NOMO-1 (cell line): ENCODE measurements at regions not wholly inside any gene's neighbourhood (a gene's known extent, or its start where the extent isn't known, plus 50 kb on each side); places are given as distances from the start of the nearest gene placed in this dataset.

ENCODE experiments used
- DNase-seq, 2 experiments: peaks; one replicate each; lab custom pipeline; 2025; ENCODE audit not compliant: unreplicated experiment in 2 of 2; lab: John Stamatoyannopoulos, UW

DNA sequence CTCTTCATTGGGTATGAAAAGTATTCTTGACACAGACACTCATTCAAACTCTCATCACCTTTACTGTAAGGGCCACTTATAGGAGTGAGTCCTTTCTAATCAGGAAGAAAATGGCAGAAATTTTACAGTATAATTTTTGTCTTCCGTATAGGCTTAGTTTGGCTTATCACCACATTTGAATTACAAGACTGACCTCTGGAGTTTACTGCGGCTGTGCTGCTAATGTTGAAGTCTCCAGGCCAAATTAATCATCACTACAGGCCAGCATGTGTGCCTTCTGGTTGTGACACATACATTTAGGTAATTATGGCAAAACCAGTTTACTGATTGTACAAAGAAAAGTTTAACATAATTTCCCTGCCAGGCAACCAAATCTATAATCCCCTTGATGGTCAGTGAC is 753.6 kb upstream of the GCFC2 start:
- no peak for DNase-seq

DNA sequence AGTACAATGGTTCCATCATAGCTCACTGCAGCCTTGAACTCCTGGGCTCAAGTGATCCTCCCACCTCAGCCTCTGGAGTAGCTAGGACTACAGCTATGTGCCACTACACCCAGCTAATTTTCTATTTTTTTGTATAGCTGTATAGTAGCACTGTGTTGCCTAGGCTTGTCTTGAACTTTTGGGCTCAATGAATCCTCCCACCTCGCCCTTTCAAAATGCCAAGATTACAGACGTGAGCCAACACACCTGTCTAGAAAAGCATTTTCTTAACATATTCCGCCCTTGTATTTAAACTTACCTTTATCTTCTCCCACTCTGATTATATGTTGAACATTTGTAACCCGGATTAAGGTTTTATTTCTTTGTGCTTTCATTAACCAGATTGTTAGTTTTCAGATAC is 750.7 kb upstream of the GCFC2 start:
- DNase-seq: no peak

- DNase-seq: no peak
Measured at GRCh38 chr2:76455910-76456309, 745.2 kb upstream of the GCFC2 start.

GRCh38 chr2:76450024-76450475 is 739.3 kb upstream of the GCFC2 start:
- DNase-seq: no peak

DNA sequence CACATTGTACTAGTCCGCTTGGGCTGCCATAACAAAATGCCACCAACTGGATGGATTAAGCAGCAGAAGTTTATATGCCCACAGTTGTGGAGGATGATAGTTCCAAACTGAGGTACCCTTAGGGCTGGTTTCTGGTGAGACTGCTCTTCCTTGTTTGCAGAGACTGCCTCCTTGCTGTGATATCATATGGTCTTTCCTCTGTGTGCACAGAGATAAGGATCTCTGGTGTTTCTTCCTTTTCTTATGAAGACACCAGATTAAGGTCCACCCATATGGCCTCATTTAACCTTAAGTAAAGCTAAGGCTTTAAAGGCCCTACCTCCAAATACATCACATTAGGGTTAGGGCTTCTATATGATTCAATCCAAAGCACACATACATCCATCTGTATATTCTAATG is 738.2 kb upstream of the GCFC2 start:
- DNase-seq: no peak

DNA sequence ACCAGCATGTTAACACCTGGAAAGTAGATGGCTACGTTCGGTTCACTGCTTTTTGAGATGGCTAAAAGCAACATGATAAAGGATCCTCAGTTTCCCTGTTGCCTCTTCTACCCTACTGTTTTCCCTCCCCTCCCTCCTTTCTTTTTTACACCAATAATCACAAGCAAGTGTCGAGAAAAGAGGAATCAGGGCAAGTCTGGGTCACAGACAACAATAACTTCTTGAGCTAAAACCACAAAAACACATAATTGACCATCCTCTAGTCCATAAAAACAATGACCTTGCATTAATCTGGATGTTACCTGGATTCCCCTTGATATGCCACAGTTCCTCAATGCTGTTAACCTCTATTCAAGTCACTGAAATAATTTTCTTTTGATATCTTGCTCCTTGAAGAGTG is 736.6 kb upstream of the GCFC2 start:
- DNase-seq: no peak

GRCh38 chr2:76446872-76447271 is 736.2 kb upstream of the GCFC2 start:
- DNase-seq: no peak

DNA sequence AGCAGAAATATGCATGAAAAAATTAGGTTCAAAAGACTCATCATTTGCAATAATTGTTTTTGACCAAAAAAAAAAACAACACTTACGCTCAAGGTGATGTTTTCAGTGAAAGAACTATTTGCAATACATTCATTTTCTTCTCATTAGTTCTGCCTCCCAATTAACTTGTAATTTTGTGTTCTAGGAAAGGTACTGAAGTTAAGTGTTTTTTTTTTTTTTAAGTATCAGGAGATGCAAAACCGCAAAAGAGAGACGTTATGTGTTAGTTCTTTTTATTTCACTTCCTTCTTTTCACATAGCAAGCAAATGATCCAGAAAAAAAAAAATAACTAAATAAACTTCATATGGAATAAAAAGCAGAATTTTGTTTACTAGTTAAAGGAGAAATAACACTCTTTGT is 735.2 kb upstream of the GCFC2 start:
- DNase-seq: peak in 1 of 2 experiments; percentile 38

DNA sequence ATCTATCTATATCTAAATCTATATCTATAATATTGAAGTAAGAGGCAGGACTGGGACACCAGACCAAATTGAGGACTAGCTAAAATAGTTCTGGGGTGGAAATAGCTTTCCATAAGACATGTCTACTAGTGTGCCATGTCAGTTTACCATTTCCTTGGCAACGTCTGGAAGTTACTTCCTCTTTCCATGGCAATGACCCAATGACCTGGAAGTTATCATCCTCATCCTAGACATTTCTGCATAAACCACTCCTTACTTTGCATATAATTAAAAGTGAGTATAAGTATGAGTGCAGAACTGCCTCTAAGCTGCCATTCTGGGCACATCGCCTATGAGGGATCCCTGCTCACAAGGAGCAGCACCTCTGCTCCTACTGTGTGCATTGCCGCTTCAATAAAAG is 734.0 kb upstream of the GCFC2 start:
- DNase-seq: no peak

- DNase-seq: no peak
Measured at GRCh38 chr2:76437564-76437963, 726.8 kb upstream of the GCFC2 start.

DNA sequence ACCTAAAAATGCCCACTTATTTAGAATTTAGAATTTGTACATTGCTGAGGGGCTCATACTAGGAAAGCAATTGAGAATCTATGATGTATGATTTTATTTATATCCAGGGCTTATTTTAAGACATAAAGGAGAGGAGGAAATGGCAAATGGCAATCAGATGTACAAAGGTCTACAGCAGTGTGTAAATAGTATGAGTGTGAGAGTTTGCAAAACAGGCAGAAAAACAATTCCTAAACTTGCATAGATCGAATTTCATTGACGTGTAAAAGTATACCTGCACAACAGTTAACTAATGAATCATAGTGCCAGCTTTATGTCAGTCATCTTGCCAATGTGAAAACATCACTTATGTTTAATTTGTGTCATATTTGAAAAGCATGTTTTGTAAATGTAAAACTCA is 718.7 kb upstream of the GCFC2 start:
- no peak for DNase-seq

DNA sequence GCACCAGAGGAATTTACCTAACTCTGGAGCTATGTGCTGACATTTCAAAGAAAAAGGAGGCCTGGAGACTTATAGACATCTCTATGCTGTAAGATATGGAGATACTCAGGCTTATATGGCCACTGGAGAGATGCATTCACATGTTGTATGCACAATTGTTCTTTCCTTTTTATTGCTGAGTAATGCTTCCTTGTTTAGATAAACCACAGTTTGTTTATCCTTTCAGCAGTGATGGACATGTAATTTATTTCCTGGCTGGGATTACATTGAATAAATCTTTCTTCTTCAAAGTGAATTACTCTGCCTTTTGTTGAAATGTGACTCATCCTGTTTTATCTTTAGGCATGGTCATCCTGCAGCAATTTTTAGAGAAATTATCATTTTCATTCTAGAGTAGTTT is 716.7 kb upstream of the GCFC2 start:
- DNase-seq: no peak

GRCh38 chr2:76415821-76416220 is 705.1 kb upstream of the GCFC2 start:
- peak; percentile 24 to 73 for DNase-seq

GRCh38 chr2:76413436-76413835 is 702.7 kb upstream of the GCFC2 start:
- no peak for DNase-seq

DNA sequence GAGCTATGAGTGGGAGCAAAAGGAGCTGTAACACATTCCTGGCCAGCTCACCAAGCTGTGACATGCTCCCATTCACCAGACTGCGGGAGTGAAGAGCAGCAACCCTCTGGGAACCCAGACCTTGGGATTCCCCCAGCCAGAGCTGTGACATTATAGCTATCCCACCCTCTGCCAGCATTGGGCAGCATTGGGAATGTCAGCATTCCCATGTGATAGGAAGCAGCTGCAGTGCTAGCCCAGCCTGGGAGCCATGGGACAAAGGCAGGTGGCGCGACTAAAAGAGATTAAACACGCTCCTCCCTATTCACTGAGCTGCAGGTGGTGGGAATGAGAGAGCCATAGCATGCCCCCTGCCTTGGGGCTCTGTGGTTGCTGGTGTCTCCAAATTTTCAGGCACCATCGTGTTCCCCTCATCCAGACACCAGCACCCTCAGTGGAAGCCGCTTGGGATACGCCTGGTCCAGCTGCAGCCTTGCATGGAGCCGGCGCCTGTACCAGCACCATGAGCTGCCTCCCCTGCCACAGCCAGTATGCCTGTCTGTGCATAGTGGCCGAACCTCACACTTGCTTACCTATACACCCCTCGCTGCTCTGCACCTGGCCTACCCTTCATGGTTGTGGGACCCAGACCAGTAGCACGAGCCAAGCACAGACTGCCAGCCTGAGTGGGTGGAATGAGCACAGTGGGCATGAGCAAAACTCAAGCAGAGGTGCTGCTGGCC is 695.6 kb upstream of the GCFC2 start:
- no peak for DNase-seq

DNA sequence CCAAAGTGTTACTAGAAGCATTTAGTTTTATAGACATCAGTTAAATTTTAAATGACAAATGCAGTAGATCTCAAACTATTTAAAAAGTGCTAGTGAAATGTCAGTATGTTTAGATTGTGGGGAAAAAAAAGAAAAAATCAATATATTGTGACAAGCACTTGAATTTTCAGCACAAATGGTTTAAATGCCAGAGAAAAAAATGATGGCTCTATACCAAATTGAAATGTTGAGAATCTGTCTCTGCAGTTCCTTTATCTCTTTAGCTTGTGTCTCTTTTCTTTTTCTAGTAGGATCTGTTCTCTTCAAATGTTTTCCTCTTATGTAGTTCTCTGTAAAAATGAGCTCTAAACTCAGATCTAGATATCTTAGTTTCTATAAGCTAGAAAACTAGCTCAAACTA is 682.6 kb upstream of the GCFC2 start:
- DNase-seq: no peak

- DNase-seq: no peak
Measured at GRCh38 chr2:76391678-76392077, 681.0 kb upstream of the GCFC2 start.

DNA sequence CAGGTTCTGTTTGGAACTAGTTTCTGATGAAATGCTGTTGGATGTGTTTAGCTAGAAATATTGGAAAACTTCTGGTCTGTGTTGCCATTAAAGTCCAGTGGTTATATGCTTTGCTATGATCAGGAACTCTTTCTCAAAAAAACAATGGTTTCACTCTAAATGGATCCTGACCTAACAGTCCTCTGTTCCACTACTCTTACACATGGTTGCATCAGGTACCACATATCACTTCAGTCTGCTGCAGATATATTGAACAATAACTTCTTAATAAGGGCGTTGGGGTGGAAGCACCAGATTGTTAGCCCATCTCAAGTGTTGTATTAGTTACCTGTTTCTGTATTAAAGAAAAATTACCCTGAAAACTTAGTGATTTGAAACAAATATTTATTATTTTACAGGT is 676.6 kb upstream of the GCFC2 start:
- DNase-seq: no peak

DNA sequence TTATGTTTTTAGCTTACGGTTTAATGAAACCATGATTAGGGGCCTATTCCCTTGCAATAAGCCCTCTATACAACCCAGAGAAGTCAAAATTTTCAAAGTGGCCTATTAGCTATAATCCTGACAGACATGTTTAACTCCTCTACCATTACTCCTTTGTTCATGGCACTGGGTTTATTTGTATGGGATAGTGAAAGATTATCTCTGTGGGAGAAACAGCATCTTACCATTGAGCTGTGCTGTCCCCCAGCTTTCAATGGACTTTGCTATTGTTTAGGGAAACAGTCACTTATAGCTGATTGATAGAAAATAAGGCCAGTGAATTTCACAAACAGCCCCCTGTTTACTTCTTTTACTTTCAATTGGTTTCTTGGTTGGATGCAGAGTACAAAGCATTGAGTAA is 675.2 kb upstream of the GCFC2 start:
- no peak for DNase-seq

- DNase-seq: no peak
Measured at GRCh38 chr2:76381624-76382023, 670.9 kb upstream of the GCFC2 start.

- no peak for DNase-seq
Measured at GRCh38 chr2:76378140-76378539, 667.4 kb upstream of the GCFC2 start.

- DNase-seq: no peak
Measured at GRCh38 chr2:76341439-76341838, 630.7 kb upstream of the GCFC2 start.

DNA sequence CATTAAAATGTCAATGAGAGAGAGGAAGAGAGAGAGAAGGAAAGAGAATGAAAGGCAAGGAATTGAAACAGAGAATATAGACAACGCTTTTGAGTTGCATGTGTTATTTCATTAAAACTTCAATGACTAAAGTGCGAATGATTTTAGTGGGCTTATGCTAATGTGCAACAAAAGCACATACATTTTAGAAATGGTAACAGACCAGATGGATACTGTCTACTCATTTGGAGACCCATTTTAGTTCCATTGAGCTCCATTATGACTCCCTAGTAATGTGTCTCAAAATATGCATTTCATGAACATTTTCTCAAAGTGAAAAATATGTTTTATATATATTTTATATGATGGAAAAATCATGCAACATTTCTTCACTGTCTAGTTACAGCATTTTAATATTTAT is 622.2 kb upstream of the GCFC2 start:
- DNase-seq: no peak
